GM18519 (cell line): ENCODE measurements at regions not wholly inside any gene's neighbourhood (a gene's known extent, or its start where the extent isn't known, plus 50 kb on each side); places are given as distances from the start of the nearest gene placed in this dataset.

Source experiments
- ATAC-seq: cut with Tn5 transposase; IDR thresholded peaks from one replicate; pipeline ENCODE4 v1.9.1; 2021; ENCODE audit warnings: mild to moderate bottlenecking, moderate library complexity; ENCODE audit not compliant: unreplicated experiment, low FRiP score

GRCh38 chr6:113111550-113111949 lies 745.6 kb upstream of the MARCKS start:
- no peak for ATAC-seq

- ATAC-seq, result no peak
Measured at GRCh38 chr6:113112086-113112485, 745.1 kb upstream of the MARCKS start.

- ATAC-seq, result no peak
Measured at GRCh38 chr6:113115196-113115595, 741.9 kb upstream of the MARCKS start.

GRCh38 chr6:113120224-113120581 lies 736.9 kb upstream of the MARCKS start:
- no peak for ATAC-seq

GRCh38 chr6:113120582-113121285 lies 736.4 kb upstream of the MARCKS start:
- ATAC-seq, result no peak

- no peak for ATAC-seq
Measured at GRCh38 chr6:113121571-113121970, 735.6 kb upstream of the MARCKS start.

GRCh38 chr6:113122060-113122459 lies 735.1 kb upstream of the MARCKS start:
- ATAC-seq, result no peak

- ATAC-seq, result no peak
Measured at GRCh38 chr6:113125626-113126025, 731.5 kb upstream of the MARCKS start.

GRCh38 chr6:113127786-113128419 lies 729.2 kb upstream of the MARCKS start:
- ATAC-seq, result no peak

GRCh38 chr6:113128661-113129060 lies 728.5 kb upstream of the MARCKS start:
- no peak for ATAC-seq

GRCh38 chr6:113129991-113130390 lies 727.2 kb upstream of the MARCKS start:
- no peak for ATAC-seq

- ATAC-seq, result no peak
Measured at GRCh38 chr6:113137426-113137825, 719.7 kb upstream of the MARCKS start.

- ATAC-seq, result no peak
Measured at GRCh38 chr6:113140721-113141120, 716.4 kb upstream of the MARCKS start.

- ATAC-seq, result no peak
Measured at GRCh38 chr6:113141901-113142300, 715.2 kb upstream of the MARCKS start.

- no peak for ATAC-seq
Measured at GRCh38 chr6:113142671-113143174, 714.4 kb upstream of the MARCKS start.

GRCh38 chr6:113143206-113143605 lies 713.9 kb upstream of the MARCKS start:
- no peak for ATAC-seq

- ATAC-seq, result no peak
Measured at GRCh38 chr6:113144117-113144516, 713.0 kb upstream of the MARCKS start.

- ATAC-seq, result no peak
Measured at GRCh38 chr6:113146878-113147277, 710.3 kb upstream of the MARCKS start.

GRCh38 chr6:113147544-113147943 lies 709.6 kb upstream of the MARCKS start:
- ATAC-seq, result no peak

- no peak for ATAC-seq
Measured at GRCh38 chr6:113148566-113148965, 708.6 kb upstream of the MARCKS start.

GRCh38 chr6:113149511-113149910 lies 707.6 kb upstream of the MARCKS start:
- ATAC-seq, result no peak
